Nucleus accumbens (tissue), 56 donors: ENCODE measurements at regions not wholly inside any gene's neighbourhood (a gene's known extent, or its start where the extent isn't known, plus 50 kb on each side); places are given as distances from the start of the nearest gene placed in this dataset.
"Not testable (repeated sequence)": the region's sequence is repeated elsewhere in the genome, so short reads cannot be mapped to it uniquely, and the experiment has no call there.

ENCODE experiments used
- DNase-seq, 56 donors: peaks; one replicate each; lab custom pipeline; 2025; lab: John Stamatoyannopoulos, UW

- DNase-seq: no peak
Measured at GRCh38 chr2:16199882-16200553, 259.7 kb downstream of the MYCN start.

GRCh38 chr2:16199241-16199640 is 258.9 kb downstream of the MYCN start:
- DNase-seq: not testable (repeated sequence)

GRCh38 chr2:16198166-16198912 is 258.0 kb downstream of the MYCN start:
- no peak for DNase-seq

GRCh38 chr2:16197504-16198147 is 257.3 kb downstream of the MYCN start:
- no peak for DNase-seq

- DNase-seq: no peak
Measured at GRCh38 chr2:16196687-16197503, 256.5 kb downstream of the MYCN start.

GRCh38 chr2:16195681-16196070 is 255.3 kb downstream of the MYCN start:
- DNase-seq: no peak

GRCh38 chr2:16194931-16195680 is 254.8 kb downstream of the MYCN start:
- no peak for DNase-seq

- no peak for DNase-seq
Measured at GRCh38 chr2:16194530-16194929, 254.2 kb downstream of the MYCN start.

GRCh38 chr2:16194096-16194390 is 253.7 kb downstream of the MYCN start:
- DNase-seq: no peak

GRCh38 chr2:16192416-16193216 is 252.3 kb downstream of the MYCN start:
- DNase-seq: no peak

GRCh38 chr2:16191431-16192200 is 251.3 kb downstream of the MYCN start:
- no peak for DNase-seq

- DNase-seq: no peak
Measured at GRCh38 chr2:16190446-16191270, 250.3 kb downstream of the MYCN start.

- no peak for DNase-seq
Measured at GRCh38 chr2:16189836-16190160, 249.4 kb downstream of the MYCN start.

- no peak for DNase-seq
Measured at GRCh38 chr2:16189029-16189835, 248.9 kb downstream of the MYCN start.

- no peak for DNase-seq
Measured at GRCh38 chr2:16188261-16188890, 248.0 kb downstream of the MYCN start.

- no peak for DNase-seq
Measured at GRCh38 chr2:16187482-16187817, 247.1 kb downstream of the MYCN start.
